CD4-positive, alpha-beta T cell treated with Interleukin-17A for 4 hours (primary cell): ENCODE measurements at regions not wholly inside any gene's neighbourhood (a gene's known extent, or its start where the extent isn't known, plus 50 kb on each side); places are given as distances from the start of the nearest gene placed in this dataset.

Experiments used
- DNase-seq: peaks from one replicate; pipeline ENCODE4 v3.0.0-alpha.2; 2020; ENCODE audit warnings: mixed read lengths

- DNase-seq, result no peak
Observed at GRCh38 chr13:30151388-30151787, 156.0 kb downstream of the KATNAL1 start.

GRCh38 chr13:30149248-30149647 is 158.1 kb downstream of the KATNAL1 start:
- DNase-seq, result no peak

GRCh38 chr13:30148786-30149185 is 158.6 kb downstream of the KATNAL1 start:
- peak; percentile 29 for DNase-seq

GRCh38 chr13:30148171-30148754 is 159.1 kb downstream of the KATNAL1 start:
- peak; percentile 64 for DNase-seq

- no peak for DNase-seq
Observed at GRCh38 chr13:30147421-30147820, 159.9 kb downstream of the KATNAL1 start.

GRCh38 chr13:30147015-30147414 is 160.3 kb downstream of the KATNAL1 start:
- no peak for DNase-seq

GRCh38 chr13:30145709-30146367 is 161.5 kb downstream of the KATNAL1 start:
- DNase-seq, result no peak

- no peak for DNase-seq
Observed at GRCh38 chr13:30143666-30144400, 163.5 kb downstream of the KATNAL1 start.

GRCh38 chr13:30142486-30143211 is 164.7 kb downstream of the KATNAL1 start:
- DNase-seq, result peak; percentile 53

- no peak for DNase-seq
Observed at GRCh38 chr13:30141775-30142485, 165.4 kb downstream of the KATNAL1 start.

GRCh38 chr13:30140973-30141372 is 166.4 kb downstream of the KATNAL1 start:
- DNase-seq, result no peak

GRCh38 chr13:30138511-30138910 is 168.8 kb downstream of the KATNAL1 start:
- no peak for DNase-seq

- DNase-seq, result no peak
Observed at GRCh38 chr13:30135868-30136267, 171.5 kb downstream of the KATNAL1 start.

GRCh38 chr13:30135351-30135750 is 172.0 kb downstream of the KATNAL1 start:
- DNase-seq, result no peak

- DNase-seq, result no peak
Observed at GRCh38 chr13:30134578-30134977, 172.8 kb downstream of the KATNAL1 start.

GRCh38 chr13:30133996-30134395 is 173.4 kb downstream of the KATNAL1 start:
- DNase-seq, result no peak

GRCh38 chr13:30133554-30133912 is 173.8 kb downstream of the KATNAL1 start:
- no peak for DNase-seq

GRCh38 chr13:30132623-30133553 is 174.5 kb downstream of the KATNAL1 start:
- peak; percentile 99 for DNase-seq

GRCh38 chr13:30129411-30129810 is 177.9 kb downstream of the KATNAL1 start:
- no peak for DNase-seq

GRCh38 chr13:30128591-30128990 is 178.8 kb downstream of the KATNAL1 start:
- no peak for DNase-seq

GRCh38 chr13:30128095-30128494 is 179.3 kb downstream of the KATNAL1 start:
- no peak for DNase-seq
